OCI-LY3 (cell line): ENCODE measurements at regions not wholly inside any gene's neighbourhood (a gene's known extent, or its start where the extent isn't known, plus 50 kb on each side); places are given as distances from the start of the nearest gene placed in this dataset.

ENCODE experiments used
- EZH2phosphoT487 ChIP-seq: fragments of 200-600 bp; shearing (Covaris generic); IDR thresholded peaks from 2 replicates; pipeline ENCODE4 v1.6.1; 2018; ENCODE audit warnings: antibody characterized with exemption, mixed run types, low read depth
- TF ChIP-seq, protein P1 (sequence below): fragments of 200-600, 300-600 bp; sonication (generic); IDR thresholded peaks from 2 replicates; pipeline ENCODE4 v1.5.1; 2014; ENCODE audit warnings: antibody characterized with exemption, low read length, low read depth

DNA sequence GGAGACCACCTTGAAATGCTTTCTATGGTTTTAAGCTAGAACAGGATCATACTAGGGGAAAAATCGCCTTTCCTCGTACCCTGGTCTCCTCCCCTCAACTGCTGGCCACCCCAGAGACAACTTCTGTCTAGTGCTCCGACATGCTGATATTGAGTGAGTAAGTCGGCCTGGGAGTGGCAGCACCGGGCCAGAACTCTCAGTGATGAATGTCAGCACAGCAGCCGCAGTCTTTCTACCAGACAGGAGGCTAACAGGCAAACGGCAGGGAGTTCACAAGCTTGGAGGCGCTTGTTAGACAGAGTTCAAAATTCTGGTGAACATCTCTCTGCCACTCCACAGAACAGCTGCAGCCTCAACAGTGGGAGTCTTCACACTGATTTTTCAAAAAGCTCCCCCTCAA lies 716.9 kb downstream of the ADGRL2 start:
- TF ChIP-seq, protein P1, sequence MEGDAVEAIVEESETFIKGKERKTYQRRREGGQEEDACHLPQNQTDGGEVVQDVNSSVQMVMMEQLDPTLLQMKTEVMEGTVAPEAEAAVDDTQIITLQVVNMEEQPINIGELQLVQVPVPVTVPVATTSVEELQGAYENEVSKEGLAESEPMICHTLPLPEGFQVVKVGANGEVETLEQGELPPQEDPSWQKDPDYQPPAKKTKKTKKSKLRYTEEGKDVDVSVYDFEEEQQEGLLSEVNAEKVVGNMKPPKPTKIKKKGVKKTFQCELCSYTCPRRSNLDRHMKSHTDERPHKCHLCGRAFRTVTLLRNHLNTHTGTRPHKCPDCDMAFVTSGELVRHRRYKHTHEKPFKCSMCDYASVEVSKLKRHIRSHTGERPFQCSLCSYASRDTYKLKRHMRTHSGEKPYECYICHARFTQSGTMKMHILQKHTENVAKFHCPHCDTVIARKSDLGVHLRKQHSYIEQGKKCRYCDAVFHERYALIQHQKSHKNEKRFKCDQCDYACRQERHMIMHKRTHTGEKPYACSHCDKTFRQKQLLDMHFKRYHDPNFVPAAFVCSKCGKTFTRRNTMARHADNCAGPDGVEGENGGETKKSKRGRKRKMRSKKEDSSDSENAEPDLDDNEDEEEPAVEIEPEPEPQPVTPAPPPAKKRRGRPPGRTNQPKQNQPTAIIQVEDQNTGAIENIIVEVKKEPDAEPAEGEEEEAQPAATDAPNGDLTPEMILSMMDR, result no peak
- TF ChIP-seq EZH2phosphoT487, result no peak
